Lower lobe of right lung (tissue), 2 donors: ENCODE measurements at regions not wholly inside any gene's neighbourhood (a gene's known extent, or its start where the extent isn't known, plus 50 kb on each side); places are given as distances from the start of the nearest gene placed in this dataset.

ENCODE experiments used
- ATAC-seq, 2 donors: fragments of 200-7000 bp; cut with Tn5 transposase; one replicate each; pipeline ENCODE4 v1.9.1; 2020 to 2022; ENCODE audit warnings: mild to moderate bottlenecking in 2 of 2, moderate library complexity in 2 of 2
- DNase-seq: peaks from one replicate; pipeline ENCODE4 v3.0.0-alpha.2; 2020
- H3K27ac ChIP-seq: fragments of 200-600 bp; one replicate; pipeline ENCODE4 v1.8.0; 2022
- H3K27me3 ChIP-seq: fragments of 200-600 bp; one replicate; pipeline ENCODE4 v1.8.0; 2022; ENCODE audit warnings: low read depth
- H3K36me3 ChIP-seq: fragments of 200-600 bp; one replicate; pipeline ENCODE4 v1.8.0; 2022; ENCODE audit warnings: mild to moderate bottlenecking
- H3K4me1 ChIP-seq: fragments of 200-600 bp; one replicate; pipeline ENCODE4 v1.8.0; 2022
- H3K4me3 ChIP-seq: fragments of 200-600 bp; one replicate; pipeline ENCODE4 v1.8.0; 2022; ENCODE audit warnings: mild to moderate bottlenecking
- H3K9me3 ChIP-seq: fragments of 200-600 bp; one replicate; pipeline ENCODE4 v1.8.0; 2022
- CTCF ChIP-seq: fragments of 200-600 bp; IDR thresholded peaks from one replicate; pipeline ENCODE4 v1.8.0; 2022; ENCODE audit warnings: antibody characterized with exemption, mild to moderate bottlenecking
- intact Hi-C: fragments of 100-400 bp; cut with DNase I; formaldehyde crosslinking; loops from one replicate; pipeline ENCODE4 v1.11.0; 2022
- donor health status: DM: no; HTN: yes; CAD: no; lungs with severe emphysema.

- H3K27me3 ChIP-seq, result no peaks in the 10 kb centered on the region
- no peak overlapping the region for H3K4me3 ChIP-seq
- intact Hi-C loops, result no loop called here
- no peaks in the 10 kb centered on the region for H3K9me3 ChIP-seq
- H3K4me1 ChIP-seq, result no peaks in the 10 kb centered on the region
- no peak for ATAC-seq
- no peak overlapping the region for H3K27ac ChIP-seq
- DNase-seq, result no peak
- TF ChIP-seq CTCF, result no peak
- H3K36me3 ChIP-seq, result no peaks in the 10 kb centered on the region
Observed at GRCh38 chr1:105736349-105736748, 1320.1 kb upstream of the PRMT6 start.

- no peak overlapping the region for H3K4me3 ChIP-seq
- no peaks in the 10 kb centered on the region for H3K9me3 ChIP-seq
- TF ChIP-seq CTCF, result no peak
- intact Hi-C loops, result no loop called here
- no peaks in the 10 kb centered on the region for H3K36me3 ChIP-seq
- no peaks in the 10 kb centered on the region for H3K27me3 ChIP-seq
- H3K4me1 ChIP-seq, result no peaks in the 10 kb centered on the region
- ATAC-seq, result no peak
- no peak for DNase-seq
- H3K27ac ChIP-seq, result no peak overlapping the region
Observed at GRCh38 chr1:105779727-105780126, 1276.7 kb upstream of the PRMT6 start.

GRCh38 chr1:105785021-105785420 lies 1271.5 kb upstream of the PRMT6 start:
- H3K4me1 ChIP-seq, result no peaks in the 10 kb centered on the region
- no peak for ATAC-seq
- no peak overlapping the region for H3K27ac ChIP-seq
- intact Hi-C loops, result no loop called here
- no peaks in the 10 kb centered on the region for H3K9me3 ChIP-seq
- H3K36me3 ChIP-seq, result no peaks in the 10 kb centered on the region
- DNase-seq, result no peak
- H3K4me3 ChIP-seq, result no peak overlapping the region
- no peak for TF ChIP-seq CTCF
- H3K27me3 ChIP-seq, result no peaks in the 10 kb centered on the region

- DNase-seq (no peak), ATAC-seq (no peak)
- Histone ChIP-seq H3K27ac (no peak overlapping the region), H3K27me3 (no peaks in the 10 kb centered on the region), H3K4me3 (no peak overlapping the region), H3K36me3 (no peaks in the 10 kb centered on the region), H3K4me1 (no peaks in the 10 kb centered on the region), H3K9me3 (no peaks in the 10 kb centered on the region)
- TF ChIP-seq CTCF, result peak; percentile 49
- intact Hi-C loops, result no loop called here
Observed at GRCh38 chr1:105793536-105794146, 1262.8 kb upstream of the PRMT6 start.

GRCh38 chr1:105795741-105796140 lies 1260.7 kb upstream of the PRMT6 start:
- no peak for TF ChIP-seq CTCF
- ATAC-seq (no peak), DNase-seq (no peak)

More at GRCh38 chr1:105795741-105796140, 1260.7 kb upstream of the PRMT6 start:
- Histone ChIP-seq H3K4me3 (no peak overlapping the region), H3K4me1 (no peaks in the 10 kb centered on the region), H3K36me3 (no peaks in the 10 kb centered on the region), H3K9me3 (no peaks in the 10 kb centered on the region), H3K27me3 (no peaks in the 10 kb centered on the region), H3K27ac (no peak overlapping the region)
- intact Hi-C loops, result no loop called here
